Neural crest cell (in vitro differentiated cells): ENCODE measurements at regions not wholly inside any gene's neighbourhood (a gene's known extent, or its start where the extent isn't known, plus 50 kb on each side); places are given as distances from the start of the nearest gene placed in this dataset.
"Not testable (repeated sequence)": the region's sequence is repeated elsewhere in the genome, so short reads cannot be mapped to it uniquely, and the experiment has no call there.

ENCODE experiments used
- DNase-seq: peaks from one replicate; pipeline ENCODE4 v3.0.0; 2021; ENCODE audit warnings: low read depth, mixed read lengths, low spot score
- H3K27ac Mint-ChIP-seq: one replicate; pipeline ENCODE4 v1.8.0; 2021; ENCODE audit warnings: mild to moderate bottlenecking, mixed read lengths; ENCODE audit not compliant: unreplicated experiment
- H3K27me3 Mint-ChIP-seq: 2 replicates; pipeline ENCODE4 v1.8.0; 2021; ENCODE audit warnings: low read depth, mild to moderate bottlenecking, mixed read lengths
- H3K36me3 Mint-ChIP-seq: 2 replicates; pipeline ENCODE4 v1.8.0; 2021; ENCODE audit warnings: low read depth, mild to moderate bottlenecking, mixed read lengths
- H3K4me1 Mint-ChIP-seq: 2 replicates; pipeline ENCODE4 v1.8.0; 2021; ENCODE audit warnings: mixed read lengths
- H3K4me3 Mint-ChIP-seq: one replicate; pipeline ENCODE4 v1.8.0; 2021; ENCODE audit warnings: mild to moderate bottlenecking, mixed read lengths
- H3K9me3 Mint-ChIP-seq: 2 replicates; pipeline ENCODE4 v1.8.0; 2021; ENCODE audit warnings: mixed read lengths
- CTCF ChIP-seq: fragments of 200-600 bp; sonication (generic); conservative IDR thresholded peaks from 2 replicates; pipeline ENCODE4 v1.5.0; 2021; ENCODE audit warnings: antibody characterized with exemption, mild to moderate bottlenecking

- Mint-ChIP-seq H3K4me3 (no peak overlapping the region), H3K4me1 (no peaks in the 10 kb centered on the region), H3K27me3 (peaks cover 24% of the 10 kb centered on the region), H3K36me3 (no peaks in the 10 kb centered on the region), H3K27ac (no peak overlapping the region), H3K9me3 (peaks cover 5% of the 10 kb centered on the region)
- TF ChIP-seq CTCF: no peak
- DNase-seq: no peak
Measured at GRCh38 chr10:8360814-8361509, 306.5 kb downstream of the GATA3 start.

DNA sequence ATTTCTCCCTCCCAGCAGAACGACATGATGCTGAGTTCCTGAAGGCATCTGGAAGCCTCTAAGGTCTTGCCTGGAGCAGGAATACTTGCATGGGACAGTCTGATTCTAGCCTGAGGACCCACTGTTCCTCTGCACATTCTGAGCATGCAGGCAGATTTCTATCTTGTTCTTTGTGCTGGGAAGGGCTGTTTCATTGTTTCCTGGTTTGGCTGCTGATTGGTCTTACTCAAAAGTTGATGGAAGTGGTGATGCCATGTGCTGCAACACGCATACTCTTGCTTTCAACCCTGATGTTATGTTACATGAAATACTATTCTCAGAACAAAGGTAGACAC lies 307.0 kb downstream of the GATA3 start:
- Mint-ChIP-seq H3K27ac (no peak overlapping the region), H3K4me1 (no peaks in the 10 kb centered on the region), H3K27me3 (peaks cover 20% of the 10 kb centered on the region), H3K4me3 (no peak overlapping the region), H3K36me3 (no peaks in the 10 kb centered on the region), H3K9me3 (peaks cover 5% of the 10 kb centered on the region)
- no peak for DNase-seq
- no peak for TF ChIP-seq CTCF

GRCh38 chr10:8365935-8366911 lies 311.7 kb downstream of the GATA3 start:
- H3K4me3 Mint-ChIP-seq: no peak overlapping the region

DNA sequence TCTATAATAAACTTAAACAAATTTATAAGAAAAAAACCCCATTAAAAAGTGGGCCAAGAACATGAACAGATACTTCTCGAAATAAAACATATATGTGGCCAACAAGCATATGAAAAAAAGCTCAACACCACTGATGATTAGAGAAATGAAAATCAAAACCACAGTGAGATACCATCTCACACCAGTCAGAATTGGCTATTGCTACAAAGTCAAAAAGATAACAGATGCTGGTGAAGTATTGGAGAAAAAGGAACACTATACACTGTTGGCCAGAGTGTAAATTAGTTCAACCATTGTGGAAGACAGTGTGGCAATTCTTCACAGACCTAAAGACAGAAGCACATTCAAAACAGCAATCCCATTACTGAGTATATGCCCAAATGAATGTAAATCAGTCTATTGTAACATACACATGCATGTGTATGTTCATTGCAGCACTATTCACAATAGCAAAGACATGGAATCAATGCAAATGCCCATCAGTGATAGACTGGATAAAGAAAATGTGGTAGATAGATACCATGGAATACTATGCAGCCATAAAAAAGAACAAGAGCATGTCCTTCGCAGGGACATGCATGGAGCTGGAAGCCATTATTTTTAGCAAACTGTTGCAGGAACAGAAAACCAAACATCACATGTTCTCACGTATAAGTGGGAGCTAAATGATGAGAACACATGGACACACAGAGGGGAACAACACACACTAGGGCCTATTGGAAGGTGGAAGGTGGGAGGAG lies 313.4 kb downstream of the GATA3 start:
- H3K9me3 Mint-ChIP-seq, H3K27ac Mint-ChIP-seq, DNase-seq, H3K4me3 Mint-ChIP-seq, H3K27me3 Mint-ChIP-seq, H3K4me1 Mint-ChIP-seq, H3K36me3 Mint-ChIP-seq: not testable (repeated sequence)

More at GRCh38 chr10:8365935-8366911, 311.7 kb downstream of the GATA3 start:
- no peaks in the 10 kb centered on the region for H3K4me1 Mint-ChIP-seq
- no peaks in the 10 kb centered on the region for H3K36me3 Mint-ChIP-seq
- no peaks in the 10 kb centered on the region for H3K27me3 Mint-ChIP-seq
- H3K9me3 Mint-ChIP-seq: peaks cover 10% of the 10 kb centered on the region
- H3K27ac Mint-ChIP-seq: no peak overlapping the region
- no peak for TF ChIP-seq CTCF
- no peak for DNase-seq

GRCh38 chr10:8369666-8370065 lies 315.2 kb downstream of the GATA3 start:
- Mint-ChIP-seq H3K27me3 (no peaks in the 10 kb centered on the region), H3K9me3 (peaks cover 5% of the 10 kb centered on the region), H3K36me3 (no peaks in the 10 kb centered on the region), H3K27ac (no peak overlapping the region), H3K4me1 (no peaks in the 10 kb centered on the region), H3K4me3 (no peak overlapping the region)
- TF ChIP-seq CTCF: no peak
- no peak for DNase-seq
